Mesenchymal stem cell (in vitro differentiated cells and primary cell): ENCODE measurements at regions not wholly inside any gene's neighbourhood (a gene's known extent, or its start where the extent isn't known, plus 50 kb on each side); places are given as distances from the start of the nearest gene placed in this dataset.

Source experiments
- DNase-seq: peaks from one replicate; pipeline ENCODE4 v3.0.0-alpha.2; 2013
- H2AFZ ChIP-seq: one replicate; pipeline ENCODE4 v1.6.1; 2013; ENCODE audit warnings: low read depth, mild to moderate bottlenecking, control low read depth, inconsistent platforms, low read length, moderate library complexity
- H2AK5ac ChIP-seq: 2 replicates; pipeline ENCODE4 v1.6.1; 2013; ENCODE audit warnings: low read length, moderate library complexity, mild to moderate bottlenecking, inconsistent platforms; ENCODE audit not compliant: severe bottlenecking
- H2BK120ac ChIP-seq: one replicate; pipeline ENCODE4 v1.6.1; 2013; ENCODE audit warnings: low read depth, mild to moderate bottlenecking, inconsistent platforms, low read length, moderate library complexity
- H2BK12ac ChIP-seq, 2 experiments: one replicate each; pipeline ENCODE4 v1.6.1; 2013; ENCODE audit warnings: inconsistent platforms in 2 of 2, low read length in 2 of 2, mild to moderate bottlenecking in 2 of 2, moderate library complexity in 2 of 2, control low read depth in 1 of 2
- H2BK15ac ChIP-seq: one replicate; pipeline ENCODE4 v1.6.1; 2013; ENCODE audit warnings: mild to moderate bottlenecking, low read depth, inconsistent platforms; ENCODE audit not compliant: poor library complexity, severe bottlenecking
- H2BK5ac ChIP-seq: 2 replicates; pipeline ENCODE4 v1.6.1; 2013; ENCODE audit warnings: low read depth, mild to moderate bottlenecking, low read length, control low read depth, inconsistent platforms; ENCODE audit not compliant: poor library complexity, severe bottlenecking
- H3K14ac ChIP-seq, 2 experiments: one replicate each; pipeline ENCODE4 v1.6.1; 2013; ENCODE audit warnings: inconsistent platforms in 2 of 2, low read length in 2 of 2, control low read depth in 1 of 2, mild to moderate bottlenecking in 1 of 2, moderate library complexity in 1 of 2
- H3K18ac ChIP-seq, 2 experiments: one replicate each; pipeline ENCODE4 v1.6.1; 2013; ENCODE audit warnings: inconsistent platforms in 2 of 2, low read length in 2 of 2, control low read depth in 1 of 2, low read depth in 1 of 2, mild to moderate bottlenecking in 1 of 2
- H3K23ac ChIP-seq, 2 experiments: one replicate each; pipeline ENCODE4 v1.6.1; 2013; ENCODE audit warnings: inconsistent platforms in 2 of 2, low read length in 2 of 2, mild to moderate bottlenecking in 2 of 2, moderate library complexity in 2 of 2, control low read depth in 1 of 2
- H3K27ac ChIP-seq: 2 replicates; pipeline ENCODE4 v1.5.1; 2013; ENCODE audit warnings: mild to moderate bottlenecking, moderate library complexity, low read length, control low read depth, inconsistent platforms; ENCODE audit not compliant: poor library complexity, severe bottlenecking
- H3K27me3 ChIP-seq, 2 experiments: 2 replicates each; pipeline versions ENCODE4 v1.6.1 to v1.7.0; 2013; ENCODE audit warnings: low read length in 2 of 2, mild to moderate bottlenecking in 2 of 2, moderate library complexity in 2 of 2, control low read depth in 1 of 2, inconsistent platforms in 1 of 2; ENCODE audit not compliant: control insufficient read depth in 1 of 2, insufficient read depth in 1 of 2
- H3K36me3 ChIP-seq, 2 experiments: 2 replicates each; pipeline versions ENCODE4 v1.6.1 to v1.7.0; 2013; ENCODE audit warnings: low read length in 2 of 2, control low read depth in 1 of 2, inconsistent platforms in 1 of 2, low read depth in 1 of 2, mild to moderate bottlenecking in 1 of 2; ENCODE audit not compliant: insufficient read depth in 2 of 2, control insufficient read depth in 1 of 2
- H3K4ac ChIP-seq, 2 experiments: one replicate each; pipeline ENCODE4 v1.6.1; 2013; ENCODE audit warnings: inconsistent platforms in 2 of 2, low read length in 2 of 2, mild to moderate bottlenecking in 2 of 2, moderate library complexity in 2 of 2, control low read depth in 1 of 2, low read depth in 1 of 2
- H3K4me1 ChIP-seq: 2 replicates; pipeline ENCODE4 v1.6.1; 2013; ENCODE audit warnings: low read depth, low read length, control low read depth; ENCODE audit not compliant: control insufficient read depth, insufficient read depth
- H3K4me2 ChIP-seq: 2 replicates; pipeline ENCODE4 v1.6.1; 2013; ENCODE audit warnings: low read length, mild to moderate bottlenecking, inconsistent platforms; ENCODE audit not compliant: poor library complexity, severe bottlenecking
- H3K4me3 ChIP-seq, 2 experiments: 2 replicates each; pipeline versions ENCODE4 v1.5.1 to v1.7.0; 2013; ENCODE audit warnings: low read length in 2 of 2, mild to moderate bottlenecking in 2 of 2, control low read depth in 1 of 2, low read depth in 1 of 2; ENCODE audit not compliant: insufficient read depth in 1 of 2
- H3K79me1 ChIP-seq: replicated peaks from 2 replicates; pipeline ENCODE4 v1.6.1; 2013; ENCODE audit warnings: mild to moderate bottlenecking, control low read depth, low read length, inconsistent platforms; ENCODE audit not compliant: poor library complexity, severe bottlenecking
- H3K9ac ChIP-seq: 2 replicates; pipeline ENCODE4 v1.7.0; 2013; ENCODE audit warnings: mild to moderate bottlenecking, low read length, moderate library complexity
- H3K9me3 ChIP-seq: 2 replicates; pipeline ENCODE4 v1.7.0; 2013; ENCODE audit warnings: mild to moderate bottlenecking, low read length; ENCODE audit not compliant: control insufficient read depth
- H4K8ac ChIP-seq: one replicate; pipeline ENCODE4 v1.6.1; 2013; ENCODE audit warnings: inconsistent platforms, mild to moderate bottlenecking, low read length, moderate library complexity
- H4K91ac ChIP-seq: one replicate; pipeline ENCODE4 v1.6.1; 2013; ENCODE audit warnings: mild to moderate bottlenecking, low read length, inconsistent platforms
- WGBS: methylation state at CpG from one replicate; pipeline ENCODE4 v1.1.7; 2013; ENCODE audit warnings: mixed read lengths; 5-methylcytosine and 5-hydroxymethylcytosine counted together

DNA sequence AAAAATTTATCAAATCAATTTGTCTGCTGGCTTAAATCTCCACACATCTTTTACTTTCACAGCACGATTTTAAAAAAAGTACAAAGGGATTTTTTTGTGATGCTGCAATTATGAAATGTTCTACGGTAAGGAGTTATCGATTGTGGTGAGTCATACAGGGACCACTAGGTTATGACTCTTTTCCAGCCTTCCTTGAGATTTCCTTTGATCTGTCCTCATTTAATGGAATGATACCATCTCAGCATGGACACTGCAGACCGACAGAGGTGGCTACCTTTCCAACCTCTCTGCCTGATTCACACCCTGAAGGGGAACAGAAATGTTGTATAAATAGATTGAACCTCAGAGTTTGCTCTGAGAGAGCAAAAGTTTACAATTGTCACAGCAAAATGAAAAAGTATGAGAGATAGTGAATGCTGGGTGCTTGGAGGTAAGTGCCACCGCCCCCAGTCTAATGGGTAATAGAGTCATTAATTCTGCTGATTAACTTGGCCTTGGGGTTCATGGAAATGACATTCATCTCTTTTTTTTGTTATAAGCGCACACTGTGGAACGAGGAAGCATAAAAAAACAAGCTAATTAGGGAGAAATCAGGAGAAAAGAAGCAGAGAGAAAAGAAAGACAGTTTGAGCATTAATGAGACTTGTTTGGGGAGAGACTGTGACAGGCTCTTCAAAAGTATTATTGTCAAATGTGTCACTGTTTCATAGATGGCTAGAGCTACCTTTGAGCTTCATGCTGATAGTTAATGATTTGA, 306.0 kb downstream of the RNF144B start:
- Histone ChIP-seq H3K27ac (no peak overlapping the region), H2BK15ac (no peak overlapping the region), H3K23ac (no peak overlapping the region), H2BK5ac (no peak overlapping the region), H3K4me3 (no peak overlapping the region), H3K4ac (no peak overlapping the region), H3K36me3 (no peaks in the 10 kb centered on the region), H3K18ac (no peak overlapping the region), H2BK12ac (no peak overlapping the region), H3K14ac (no peak overlapping the region), H3K27me3 (no peaks in the 10 kb centered on the region), H2AK5ac (no peak overlapping the region), H4K91ac (no peak overlapping the region), H3K4me2 (no peak overlapping the region), H2AFZ (no peak overlapping the region), H3K9me3 (no peaks in the 10 kb centered on the region), H3K4me1 (no peaks in the 10 kb centered on the region), H3K79me1 (no peaks in the 10 kb centered on the region), H2BK120ac (no peak overlapping the region), H3K9ac (no peak overlapping the region), H4K8ac (no peak overlapping the region)
- WGBS = 84% methylated on average over 5 of the region's 7 CpGs
- no peak for DNase-seq

DNA sequence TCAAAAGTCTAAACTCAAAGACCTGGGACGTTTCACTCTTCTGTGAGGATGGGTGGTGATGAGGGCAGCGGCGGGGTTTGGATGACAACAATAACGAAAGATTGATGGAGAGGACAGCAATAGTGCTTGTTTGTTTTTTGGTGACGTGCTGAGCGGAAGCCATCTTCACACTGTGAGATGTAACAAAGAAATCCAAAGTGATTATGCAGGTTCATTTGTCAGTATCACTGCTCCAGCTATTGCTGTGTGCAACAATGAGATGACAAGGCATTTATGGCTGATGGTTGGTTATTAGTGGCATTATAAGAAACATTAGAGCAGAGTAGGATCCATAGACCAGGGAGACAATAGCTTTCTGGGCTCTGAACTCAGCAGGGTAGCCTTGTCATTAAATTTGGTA, 306.7 kb downstream of the RNF144B start:
- WGBS = 74% methylated on average over 6 of the region's 6 CpGs
- Histone ChIP-seq H3K18ac (no peak overlapping the region), H3K4me2 (no peak overlapping the region), H2BK12ac (no peak overlapping the region), H3K79me1 (no peaks in the 10 kb centered on the region), H3K4me3 (no peak overlapping the region), H2BK5ac (no peak overlapping the region), H2BK120ac (no peak overlapping the region), H3K4me1 (no peaks in the 10 kb centered on the region), H2AK5ac (no peak overlapping the region), H4K8ac (no peak overlapping the region), H3K9ac (no peak overlapping the region), H2BK15ac (no peak overlapping the region), H3K36me3 (no peaks in the 10 kb centered on the region), H2AFZ (no peak overlapping the region), H3K27ac (no peak overlapping the region), H4K91ac (no peak overlapping the region), H3K9me3 (no peaks in the 10 kb centered on the region), H3K27me3 (no peaks in the 10 kb centered on the region), H3K23ac (no peak overlapping the region), H3K14ac (no peak overlapping the region), H3K4ac (no peak overlapping the region)
- DNase-seq = no peak

DNA sequence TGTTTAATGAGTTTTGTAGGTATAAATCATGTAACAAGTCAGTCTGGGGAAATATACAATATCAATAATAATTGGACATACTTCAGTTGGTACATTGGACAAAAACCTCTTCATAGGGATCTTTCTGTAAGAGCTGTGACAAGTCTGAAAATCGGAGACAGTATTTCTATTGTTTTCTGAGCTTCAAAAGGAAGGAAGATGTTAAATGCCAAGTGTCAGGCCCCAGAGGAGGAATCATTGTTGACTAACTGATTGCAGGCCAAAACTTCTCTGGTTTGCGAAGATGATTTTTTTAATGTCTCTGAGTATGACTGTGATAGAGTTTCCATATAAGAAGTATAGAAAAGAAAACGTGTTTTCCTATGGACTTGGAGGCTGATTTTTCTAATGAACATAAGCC, 316.4 kb downstream of the RNF144B start:
- Histone ChIP-seq H3K23ac (no peak overlapping the region), H4K91ac (no peak overlapping the region), H3K14ac (no peak overlapping the region), H2BK12ac (no peak overlapping the region), H3K4me2 (no peak overlapping the region), H3K36me3 (no peaks in the 10 kb centered on the region), H3K27ac (no peak overlapping the region), H2AFZ (no peak overlapping the region), H3K4ac (no peak overlapping the region), H3K18ac (no peak overlapping the region), H2BK5ac (no peak overlapping the region), H2BK120ac (no peak overlapping the region), H3K9ac (no peak overlapping the region), H3K4me1 (no peaks in the 10 kb centered on the region), H4K8ac (no peak overlapping the region), H2BK15ac (no peak overlapping the region), H3K9me3 (no peaks in the 10 kb centered on the region), H3K79me1 (no peaks in the 10 kb centered on the region), H3K27me3 (no peaks in the 10 kb centered on the region), H2AK5ac (no peak overlapping the region), H3K4me3 (no peak overlapping the region)
- DNase-seq = no peak
- 63% methylated on average over 1 of the region's 3 CpGs for WGBS

GRCh38 chr6:18707714-18708439, 320.7 kb downstream of the RNF144B start:
- Histone ChIP-seq H4K8ac (no peak overlapping the region), H2BK12ac (no peak overlapping the region), H2AFZ (no peak overlapping the region), H3K9me3 (no peaks in the 10 kb centered on the region), H3K4me2 (no peak overlapping the region), H4K91ac (no peak overlapping the region), H3K4me3 (no peak overlapping the region), H3K18ac (no peak overlapping the region), H2BK120ac (no peak overlapping the region), H3K14ac (no peak overlapping the region), H2BK5ac (no peak overlapping the region), H3K9ac (no peak overlapping the region), H3K36me3 (no peaks in the 10 kb centered on the region), H3K27ac (no peak overlapping the region), H3K4ac (no peak overlapping the region), H2BK15ac (no peak overlapping the region), H2AK5ac (no peak overlapping the region), H3K23ac (no peak overlapping the region), H3K27me3 (no peaks in the 10 kb centered on the region), H3K4me1 (no peaks in the 10 kb centered on the region), H3K79me1 (no peaks in the 10 kb centered on the region)
- WGBS = 63% methylated on average over 4 of the region's 6 CpGs
- no peak for DNase-seq
